WTC11 (cell line): ENCODE measurements at regions not wholly inside any gene's neighbourhood (a gene's known extent, or its start where the extent isn't known, plus 50 kb on each side); places are given as distances from the start of the nearest gene placed in this dataset.

Source experiments
- ATAC-seq: fragments of 200-7000 bp; cut with Tn5 transposase; 2 replicates; pipeline ENCODE4 v1.10.0; 2021; ENCODE audit warnings: mild to moderate bottlenecking, moderate library complexity
- CTCF ChIA-PET: fragments of 300-600 bp; sonication (Branson Sonifier 250); formaldehyde crosslinking; loops from one replicate; lab custom pipeline; 2021; ENCODE audit warnings: antibody characterized with exemption; lab: Charles Lee
- POLR2A ChIA-PET: fragments of 350-600 bp; sonication (Branson Sonifier 250); formaldehyde crosslinking; loops from one replicate; lab custom pipeline; 2021; ENCODE audit warnings: antibody characterized with exemption; lab: Charles Lee
- DNase-seq: peaks from one replicate; pipeline ENCODE4 v3.0.0; 2021; ENCODE audit warnings: low spot score
- H3K27ac Mint-ChIP-seq: 2 replicates; pipeline ENCODE4 v1.8.0; 2021; ENCODE audit warnings: mixed read lengths
- H3K27me3 Mint-ChIP-seq: 2 replicates; pipeline ENCODE4 v1.8.0; 2021; ENCODE audit warnings: low read depth, mild to moderate bottlenecking, moderate library complexity, mixed read lengths
- H3K36me3 Mint-ChIP-seq: 2 replicates; pipeline ENCODE4 v1.8.0; 2021; ENCODE audit warnings: mixed read lengths
- H3K4me1 Mint-ChIP-seq: 2 replicates; pipeline ENCODE4 v1.8.0; 2022; ENCODE audit warnings: mixed read lengths
- H3K4me3 Mint-ChIP-seq: 2 replicates; pipeline ENCODE4 v1.8.0; 2021; ENCODE audit warnings: mild to moderate bottlenecking, moderate library complexity, mixed read lengths
- H3K9me3 Mint-ChIP-seq: 2 replicates; pipeline ENCODE4 v1.8.0; 2021; ENCODE audit warnings: mixed read lengths
- CBFB ChIP-seq: sonication (generic); formaldehyde crosslinking; IDR thresholded peaks from 2 replicates; pipeline ENCODE4 v1.8.1; 2022; ENCODE audit warnings: mild to moderate bottlenecking, low read depth, missing genetic modification reagents
- CREB1 ChIP-seq: sonication (generic); formaldehyde crosslinking; IDR thresholded peaks from 2 replicates; pipeline ENCODE4 v1.8.0; 2023; ENCODE audit warnings: mild to moderate bottlenecking, missing genetic modification reagents
- ELF4 ChIP-seq: sonication (generic); formaldehyde crosslinking; IDR thresholded peaks from 2 replicates; pipeline ENCODE4 v1.8.1; 2022; ENCODE audit warnings: low read depth, mild to moderate bottlenecking, moderate library complexity, missing genetic modification reagents
- FOXJ3 ChIP-seq: sonication (generic); formaldehyde crosslinking; IDR thresholded peaks from 2 replicates; pipeline ENCODE4 v1.9.0; 2021; ENCODE audit warnings: missing genetic modification reagents, mild to moderate bottlenecking, borderline replicate concordance
- FOXP1 ChIP-seq: sonication (generic); formaldehyde crosslinking; IDR thresholded peaks from 2 replicates; pipeline ENCODE4 v1.8.0; 2022; ENCODE audit warnings: missing genetic modification reagents, mild to moderate bottlenecking, moderate library complexity, borderline replicate concordance
- GRHL2 ChIP-seq: fragments of 250-450 bp; sonication (Bioruptor Pico); IDR thresholded peaks from 2 replicates; pipeline ENCODE4 v1.8.0; 2022; ENCODE audit warnings: mild to moderate bottlenecking, moderate library complexity; ENCODE audit not compliant: insufficient replicate concordance, severe bottlenecking
- JUN ChIP-seq: sonication (generic); formaldehyde crosslinking; IDR thresholded peaks from 2 replicates; pipeline ENCODE4 v1.8.0; 2023; ENCODE audit warnings: mild to moderate bottlenecking, missing genetic modification reagents
- MYBL2 ChIP-seq: sonication (generic); formaldehyde crosslinking; IDR thresholded peaks from 2 replicates; pipeline ENCODE4 v1.8.1; 2023; ENCODE audit warnings: mild to moderate bottlenecking, moderate library complexity, missing genetic modification reagents
- NFATC4 ChIP-seq: fragments of 250-450 bp; sonication (Bioruptor Pico); IDR thresholded peaks from 2 replicates; pipeline ENCODE4 v1.9.0; 2021; ENCODE audit warnings: mild to moderate bottlenecking
- NFE2L1 ChIP-seq: sonication (generic); formaldehyde crosslinking; IDR thresholded peaks from 2 replicates; pipeline ENCODE4 v1.8.1; 2023; ENCODE audit warnings: missing genetic modification reagents
- RORB ChIP-seq: fragments of 250-450 bp; sonication (Bioruptor Pico); IDR thresholded peaks from 2 replicates; pipeline ENCODE4 v1.9.0; 2021; ENCODE audit warnings: mild to moderate bottlenecking
- SMAD4 ChIP-seq: sonication (generic); formaldehyde crosslinking; IDR thresholded peaks from 2 replicates; pipeline ENCODE4 v1.8.0; 2022; ENCODE audit warnings: mild to moderate bottlenecking, missing genetic modification reagents
- ZNF121 ChIP-seq: sonication (generic); formaldehyde crosslinking; IDR thresholded peaks from 2 replicates; pipeline ENCODE4 v1.8.0; 2023; ENCODE audit warnings: missing genetic modification reagents
- ZNF671 ChIP-seq: fragments of 250-450 bp; sonication (Bioruptor Pico); IDR thresholded peaks from 2 replicates; pipeline ENCODE4 v1.8.0; 2021; ENCODE audit warnings: mild to moderate bottlenecking
- TF ChIP-seq, protein P1 (sequence below): sonication (generic); formaldehyde crosslinking; IDR thresholded peaks from 2 replicates; pipeline ENCODE4 v1.8.1; 2023; ENCODE audit warnings: mild to moderate bottlenecking, missing genetic modification reagents, moderate library complexity
- TF ChIP-seq, protein P2 (sequence below): fragments of 250-450 bp; sonication (Bioruptor Pico); IDR thresholded peaks from 2 replicates; pipeline ENCODE4 v2.1.2; 2022; ENCODE audit warnings: mild to moderate bottlenecking, moderate library complexity
- TF ChIP-seq, protein P3 (sequence below): sonication (generic); formaldehyde crosslinking; IDR thresholded peaks from 2 replicates; pipeline ENCODE4 v1.8.0; 2022; ENCODE audit warnings: mild to moderate bottlenecking, missing genetic modification reagents
- TF ChIP-seq, protein P4 (sequence below): sonication (generic); formaldehyde crosslinking; IDR thresholded peaks from 2 replicates; pipeline ENCODE4 v1.8.1; 2022; ENCODE audit warnings: low read depth, missing genetic modification reagents, borderline replicate concordance
- TF ChIP-seq, protein P5 (sequence below): sonication (generic); formaldehyde crosslinking; IDR thresholded peaks from 2 replicates; pipeline ENCODE4 v1.8.0; 2023; ENCODE audit warnings: mild to moderate bottlenecking, missing genetic modification reagents
- TF ChIP-seq, protein P6 (sequence below): fragments of 250-450 bp; sonication (Bioruptor Pico); IDR thresholded peaks from 2 replicates; pipeline ENCODE4 v1.9.0; 2021; ENCODE audit warnings: mild to moderate bottlenecking
- TF ChIP-seq, protein P7 (sequence below): fragments of 250-450 bp; sonication (Bioruptor Pico); IDR thresholded peaks from 2 replicates; pipeline ENCODE4 v1.9.0; 2021; ENCODE audit warnings: mild to moderate bottlenecking
- TF ChIP-seq, protein P8 (sequence below): sonication (generic); formaldehyde crosslinking; IDR thresholded peaks from 2 replicates; pipeline ENCODE4 v1.8.1; 2022; ENCODE audit warnings: mild to moderate bottlenecking, missing genetic modification reagents, moderate library complexity, borderline replicate concordance

DNA sequence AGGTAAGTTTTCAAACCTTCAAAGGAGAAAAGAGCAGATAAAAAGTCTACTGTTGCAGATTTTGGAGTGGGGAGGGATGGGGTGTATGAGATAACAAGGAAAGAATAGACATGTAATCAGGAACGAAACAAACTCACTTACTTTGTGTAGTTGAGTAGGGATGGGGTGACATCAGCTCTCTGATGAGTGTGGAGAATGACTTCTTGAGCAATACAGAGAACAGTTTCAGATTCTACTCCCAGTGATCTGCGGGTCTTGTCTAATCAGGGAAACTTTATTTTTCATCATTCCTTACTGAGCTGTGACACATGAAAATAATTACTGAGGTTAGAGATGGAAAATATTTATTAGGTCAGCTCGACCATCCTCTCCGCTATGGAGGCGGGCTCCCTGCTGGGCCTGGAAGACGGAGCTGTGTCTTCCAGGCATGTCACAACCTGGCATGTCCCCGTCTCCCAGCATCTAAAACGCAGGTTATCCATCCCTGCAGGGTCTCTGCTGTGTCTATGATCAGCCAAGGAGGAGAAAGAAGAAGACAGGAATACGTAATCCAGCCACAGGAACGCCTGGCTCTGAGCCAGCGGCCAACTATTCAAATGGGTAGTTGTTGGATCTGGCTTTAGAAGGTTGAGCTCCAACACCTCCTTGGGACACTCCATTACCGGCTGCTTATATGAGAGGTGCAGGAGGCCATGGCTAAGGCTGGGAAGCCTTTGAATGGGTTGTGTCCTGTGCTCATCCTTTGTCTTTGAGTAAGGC, 99.0 kb upstream of the SATB2 start (continued):
- TF ChIP-seq ZNF121 (no peak), RORB (CRISPR knock-in tag) (no peak), MYBL2 (no peak)
- TF ChIP-seq, protein P1, sequence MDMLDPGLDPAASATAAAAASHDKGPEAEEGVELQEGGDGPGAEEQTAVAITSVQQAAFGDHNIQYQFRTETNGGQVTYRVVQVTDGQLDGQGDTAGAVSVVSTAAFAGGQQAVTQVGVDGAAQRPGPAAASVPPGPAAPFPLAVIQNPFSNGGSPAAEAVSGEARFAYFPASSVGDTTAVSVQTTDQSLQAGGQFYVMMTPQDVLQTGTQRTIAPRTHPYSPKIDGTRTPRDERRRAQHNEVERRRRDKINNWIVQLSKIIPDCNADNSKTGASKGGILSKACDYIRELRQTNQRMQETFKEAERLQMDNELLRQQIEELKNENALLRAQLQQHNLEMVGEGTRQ (CRISPR knock-in tag), result no peak

DNA sequence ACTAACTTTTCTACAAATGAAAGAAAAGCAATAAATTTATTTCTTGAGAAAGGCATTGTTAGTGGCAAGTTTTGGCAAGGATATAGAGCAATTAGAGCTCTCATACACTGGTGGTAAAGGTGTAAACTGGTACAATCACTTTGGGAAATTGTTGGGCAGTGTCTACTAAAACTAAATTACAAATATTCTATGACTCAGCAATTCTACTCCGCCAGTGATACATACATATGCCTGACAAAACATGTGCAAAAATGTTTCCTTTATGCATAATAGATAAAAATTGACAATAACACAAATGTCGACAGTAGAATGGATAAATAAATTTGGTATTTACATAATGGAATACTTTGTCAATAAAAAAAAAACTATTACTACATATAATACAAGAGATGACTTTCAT, 96.3 kb upstream of the SATB2 start:
- peaks cover 5% of the 10 kb centered on the region for H3K4me1 Mint-ChIP-seq
- no peak overlapping the region for H3K27ac Mint-ChIP-seq
- POLR2A ChIA-PET, result no interaction called here
- ATAC-seq (no peak), DNase-seq (no peak)
- H3K27me3 Mint-ChIP-seq, result no peaks in the 10 kb centered on the region
- no peak for TF ChIP-seq SMAD4 (CRISPR knock-in tag)
- TF ChIP-seq, protein P2, sequence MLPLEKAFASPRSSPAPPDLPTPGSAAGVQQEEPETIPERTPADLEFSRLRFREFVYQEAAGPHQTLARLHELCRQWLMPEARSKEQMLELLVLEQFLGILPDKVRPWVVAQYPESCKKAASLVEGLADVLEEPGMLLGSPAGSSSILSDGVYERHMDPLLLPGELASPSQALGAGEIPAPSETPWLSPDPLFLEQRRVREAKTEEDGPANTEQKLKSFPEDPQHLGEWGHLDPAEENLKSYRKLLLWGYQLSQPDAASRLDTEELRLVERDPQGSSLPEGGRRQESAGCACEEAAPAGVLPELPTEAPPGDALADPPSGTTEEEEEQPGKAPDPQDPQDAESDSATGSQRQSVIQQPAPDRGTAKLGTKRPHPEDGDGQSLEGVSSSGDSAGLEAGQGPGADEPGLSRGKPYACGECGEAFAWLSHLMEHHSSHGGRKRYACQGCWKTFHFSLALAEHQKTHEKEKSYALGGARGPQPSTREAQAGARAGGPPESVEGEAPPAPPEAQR (CRISPR knock-in tag), result no peak
- TF ChIP-seq, protein P3, sequence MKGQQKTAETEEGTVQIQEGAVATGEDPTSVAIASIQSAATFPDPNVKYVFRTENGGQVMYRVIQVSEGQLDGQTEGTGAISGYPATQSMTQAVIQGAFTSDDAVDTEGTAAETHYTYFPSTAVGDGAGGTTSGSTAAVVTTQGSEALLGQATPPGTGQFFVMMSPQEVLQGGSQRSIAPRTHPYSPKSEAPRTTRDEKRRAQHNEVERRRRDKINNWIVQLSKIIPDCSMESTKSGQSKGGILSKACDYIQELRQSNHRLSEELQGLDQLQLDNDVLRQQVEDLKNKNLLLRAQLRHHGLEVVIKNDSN (CRISPR knock-in tag), result no peak
- TF ChIP-seq, protein P4, sequence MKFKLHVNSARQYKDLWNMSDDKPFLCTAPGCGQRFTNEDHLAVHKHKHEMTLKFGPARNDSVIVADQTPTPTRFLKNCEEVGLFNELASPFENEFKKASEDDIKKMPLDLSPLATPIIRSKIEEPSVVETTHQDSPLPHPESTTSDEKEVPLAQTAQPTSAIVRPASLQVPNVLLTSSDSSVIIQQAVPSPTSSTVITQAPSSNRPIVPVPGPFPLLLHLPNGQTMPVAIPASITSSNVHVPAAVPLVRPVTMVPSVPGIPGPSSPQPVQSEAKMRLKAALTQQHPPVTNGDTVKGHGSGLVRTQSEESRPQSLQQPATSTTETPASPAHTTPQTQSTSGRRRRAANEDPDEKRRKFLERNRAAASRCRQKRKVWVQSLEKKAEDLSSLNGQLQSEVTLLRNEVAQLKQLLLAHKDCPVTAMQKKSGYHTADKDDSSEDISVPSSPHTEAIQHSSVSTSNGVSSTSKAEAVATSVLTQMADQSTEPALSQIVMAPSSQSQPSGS, result no peak
- TF ChIP-seq, all 79 proteins: peak for 0
- Mint-ChIP-seq H3K9me3 (no peaks in the 10 kb centered on the region), H3K36me3 (no peaks in the 10 kb centered on the region), H3K4me3 (no peak overlapping the region)
- CTCF ChIA-PET, result no interaction called here

DNA sequence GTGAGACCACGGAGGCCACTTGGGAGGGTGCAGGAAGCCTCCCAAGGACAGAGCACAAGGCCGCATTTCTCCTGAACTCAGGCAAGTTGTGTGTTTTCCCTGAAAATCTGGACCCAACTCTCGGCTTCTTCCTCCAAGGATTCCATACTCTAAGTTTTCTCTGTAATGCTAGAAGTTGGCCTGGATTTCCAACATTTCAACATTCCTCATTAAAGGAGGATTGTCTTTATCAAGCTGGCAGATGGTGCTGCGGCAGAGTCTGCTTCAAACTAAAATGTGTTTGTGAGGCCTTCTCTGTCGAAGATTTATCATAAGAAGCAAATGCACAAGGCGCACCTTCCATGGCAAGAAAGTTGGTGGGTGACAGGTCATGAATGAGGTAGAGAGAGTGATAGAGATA, 94.4 kb upstream of the SATB2 start:
- Mint-ChIP-seq H3K27me3 (no peaks in the 10 kb centered on the region), H3K27ac (no peak overlapping the region), H3K4me3 (no peak overlapping the region), H3K4me1 (peaks cover 5% of the 10 kb centered on the region), H3K9me3 (no peaks in the 10 kb centered on the region), H3K36me3 (no peaks in the 10 kb centered on the region)
- ChIA-PET POLR2A (no interaction called here), CTCF (interaction anchor here (1.0 kb wide), 1 partner anchor 44 kb away, joined by 3 read pairs; no protein-coding TSS in a partner anchor)
- ATAC-seq (no peak), DNase-seq (no peak)
- TF ChIP-seq ELF4 (CRISPR knock-in tag) (no peak), CREB1 (no peak), GRHL2 (no peak), NFATC4 (CRISPR knock-in tag) (no peak), FOXJ3 (no peak), ZNF671 (CRISPR knock-in tag) (no peak), MYBL2 (no peak), CBFB (no peak), JUN (CRISPR knock-in tag) (no peak), NFE2L1 (no peak), FOXP1 (CRISPR knock-in tag) (no peak)
- TF ChIP-seq, protein P5, sequence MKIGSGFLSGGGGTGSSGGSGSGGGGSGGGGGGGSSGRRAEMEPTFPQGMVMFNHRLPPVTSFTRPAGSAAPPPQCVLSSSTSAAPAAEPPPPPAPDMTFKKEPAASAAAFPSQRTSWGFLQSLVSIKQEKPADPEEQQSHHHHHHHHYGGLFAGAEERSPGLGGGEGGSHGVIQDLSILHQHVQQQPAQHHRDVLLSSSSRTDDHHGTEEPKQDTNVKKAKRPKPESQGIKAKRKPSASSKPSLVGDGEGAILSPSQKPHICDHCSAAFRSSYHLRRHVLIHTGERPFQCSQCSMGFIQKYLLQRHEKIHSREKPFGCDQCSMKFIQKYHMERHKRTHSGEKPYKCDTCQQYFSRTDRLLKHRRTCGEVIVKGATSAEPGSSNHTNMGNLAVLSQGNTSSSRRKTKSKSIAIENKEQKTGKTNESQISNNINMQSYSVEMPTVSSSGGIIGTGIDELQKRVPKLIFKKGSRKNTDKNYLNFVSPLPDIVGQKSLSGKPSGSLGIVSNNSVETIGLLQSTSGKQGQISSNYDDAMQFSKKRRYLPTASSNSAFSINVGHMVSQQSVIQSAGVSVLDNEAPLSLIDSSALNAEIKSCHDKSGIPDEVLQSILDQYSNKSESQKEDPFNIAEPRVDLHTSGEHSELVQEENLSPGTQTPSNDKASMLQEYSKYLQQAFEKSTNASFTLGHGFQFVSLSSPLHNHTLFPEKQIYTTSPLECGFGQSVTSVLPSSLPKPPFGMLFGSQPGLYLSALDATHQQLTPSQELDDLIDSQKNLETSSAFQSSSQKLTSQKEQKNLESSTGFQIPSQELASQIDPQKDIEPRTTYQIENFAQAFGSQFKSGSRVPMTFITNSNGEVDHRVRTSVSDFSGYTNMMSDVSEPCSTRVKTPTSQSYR (CRISPR knock-in tag), result no peak
- TF ChIP-seq, protein P6, sequence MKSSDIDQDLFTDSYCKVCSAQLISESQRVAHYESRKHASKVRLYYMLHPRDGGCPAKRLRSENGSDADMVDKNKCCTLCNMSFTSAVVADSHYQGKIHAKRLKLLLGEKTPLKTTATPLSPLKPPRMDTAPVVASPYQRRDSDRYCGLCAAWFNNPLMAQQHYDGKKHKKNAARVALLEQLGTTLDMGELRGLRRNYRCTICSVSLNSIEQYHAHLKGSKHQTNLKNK (CRISPR knock-in tag), result no peak
- TF ChIP-seq, protein P7, sequence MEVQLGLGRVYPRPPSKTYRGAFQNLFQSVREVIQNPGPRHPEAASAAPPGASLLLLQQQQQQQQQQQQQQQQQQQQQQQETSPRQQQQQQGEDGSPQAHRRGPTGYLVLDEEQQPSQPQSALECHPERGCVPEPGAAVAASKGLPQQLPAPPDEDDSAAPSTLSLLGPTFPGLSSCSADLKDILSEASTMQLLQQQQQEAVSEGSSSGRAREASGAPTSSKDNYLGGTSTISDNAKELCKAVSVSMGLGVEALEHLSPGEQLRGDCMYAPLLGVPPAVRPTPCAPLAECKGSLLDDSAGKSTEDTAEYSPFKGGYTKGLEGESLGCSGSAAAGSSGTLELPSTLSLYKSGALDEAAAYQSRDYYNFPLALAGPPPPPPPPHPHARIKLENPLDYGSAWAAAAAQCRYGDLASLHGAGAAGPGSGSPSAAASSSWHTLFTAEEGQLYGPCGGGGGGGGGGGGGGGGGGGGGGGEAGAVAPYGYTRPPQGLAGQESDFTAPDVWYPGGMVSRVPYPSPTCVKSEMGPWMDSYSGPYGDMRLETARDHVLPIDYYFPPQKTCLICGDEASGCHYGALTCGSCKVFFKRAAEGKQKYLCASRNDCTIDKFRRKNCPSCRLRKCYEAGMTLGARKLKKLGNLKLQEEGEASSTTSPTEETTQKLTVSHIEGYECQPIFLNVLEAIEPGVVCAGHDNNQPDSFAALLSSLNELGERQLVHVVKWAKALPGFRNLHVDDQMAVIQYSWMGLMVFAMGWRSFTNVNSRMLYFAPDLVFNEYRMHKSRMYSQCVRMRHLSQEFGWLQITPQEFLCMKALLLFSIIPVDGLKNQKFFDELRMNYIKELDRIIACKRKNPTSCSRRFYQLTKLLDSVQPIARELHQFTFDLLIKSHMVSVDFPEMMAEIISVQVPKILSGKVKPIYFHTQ (CRISPR knock-in tag), result no peak
- TF ChIP-seq, protein P8, sequence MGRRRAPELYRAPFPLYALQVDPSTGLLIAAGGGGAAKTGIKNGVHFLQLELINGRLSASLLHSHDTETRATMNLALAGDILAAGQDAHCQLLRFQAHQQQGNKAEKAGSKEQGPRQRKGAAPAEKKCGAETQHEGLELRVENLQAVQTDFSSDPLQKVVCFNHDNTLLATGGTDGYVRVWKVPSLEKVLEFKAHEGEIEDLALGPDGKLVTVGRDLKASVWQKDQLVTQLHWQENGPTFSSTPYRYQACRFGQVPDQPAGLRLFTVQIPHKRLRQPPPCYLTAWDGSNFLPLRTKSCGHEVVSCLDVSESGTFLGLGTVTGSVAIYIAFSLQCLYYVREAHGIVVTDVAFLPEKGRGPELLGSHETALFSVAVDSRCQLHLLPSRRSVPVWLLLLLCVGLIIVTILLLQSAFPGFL (CRISPR knock-in tag), result no peak
